ENCODE measurements at regions not wholly inside any gene's neighbourhood (a gene's known extent, or its start where the extent isn't known, plus 50 kb on each side); places are given as distances from the start of the nearest gene placed in this dataset.

DNA sequence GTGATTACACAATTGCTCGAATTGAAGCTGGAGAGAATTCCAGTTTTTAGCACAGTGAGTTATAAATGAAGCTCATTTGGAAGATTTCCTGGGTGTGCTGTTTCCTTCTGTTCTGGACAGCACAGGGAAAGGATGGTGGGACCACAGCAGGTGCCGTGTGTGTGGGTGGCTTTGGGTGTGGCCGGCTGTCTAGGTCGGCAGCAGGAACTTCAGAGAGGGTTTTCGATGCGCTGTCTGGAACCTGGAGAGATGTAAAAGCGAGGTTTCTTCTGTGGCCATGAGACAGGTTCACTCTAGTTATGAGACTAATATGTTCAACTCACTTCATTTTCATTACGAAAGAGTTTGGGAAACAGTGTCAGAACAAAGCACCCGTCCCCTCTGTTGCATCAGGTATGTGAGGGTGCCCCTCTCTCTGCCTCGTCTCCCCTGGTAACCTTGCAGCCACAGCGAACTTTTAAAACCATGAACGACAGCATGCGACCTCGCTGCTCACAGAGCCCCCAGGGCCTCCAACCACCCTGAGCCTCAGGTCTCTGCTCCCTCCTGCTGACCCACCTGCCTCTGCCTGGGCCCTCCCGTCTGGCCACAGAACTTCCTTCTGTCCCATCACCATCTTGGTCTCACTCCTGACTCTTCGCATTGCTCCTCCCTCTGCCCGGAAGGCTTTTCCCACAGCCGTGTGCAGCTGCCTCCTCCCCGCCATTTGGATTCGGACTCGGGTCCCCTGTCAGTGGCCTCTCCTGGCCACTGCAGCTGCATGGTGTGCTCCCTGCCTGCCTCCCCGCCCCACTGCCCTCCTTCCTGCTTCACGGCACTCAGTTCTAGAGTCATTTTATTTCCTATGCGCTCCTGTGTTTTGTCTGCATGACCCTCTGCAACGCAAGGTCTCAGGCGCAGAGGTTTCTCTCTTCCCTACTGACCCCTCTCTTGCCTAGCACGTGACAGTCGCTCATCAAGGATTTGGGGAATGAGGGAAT, 151.2 kb downstream of the NDUFA10 start:
- TF ChIP-seq SIN3A (IDR thresholded peaks at IDR 0.05; ENCODE audit: borderline replicate concordance, insufficient read depth, low read length): no peak
- no peak for TF ChIP-seq POLR2AphosphoS5 (IDR thresholded peaks at IDR 0.05; ENCODE audit: low read depth, low read length)
- no peak for TF ChIP-seq TAF1 (IDR thresholded peaks at IDR 0.05; ENCODE audit: borderline replicate concordance, insufficient read depth, low read length)
- TF ChIP-seq FOXP2 (optimal IDR thresholded peaks at IDR 0.05; ENCODE audit: borderline replicate concordance, extremely low read depth, extremely low read length, insufficient read depth): no peak
